ENCODE measurements at regions not wholly inside any gene's neighbourhood (a gene's known extent, or its start where the extent isn't known, plus 50 kb on each side); places are given as distances from the start of the nearest gene placed in this dataset.
A peak's percentile ranks its signal among the peaks of the same experiment; 100 is the strongest.
"Not testable (repeated sequence)": the region's sequence is repeated elsewhere in the genome, so short reads cannot be mapped to it uniquely, and the experiment has no call there.

DNA sequence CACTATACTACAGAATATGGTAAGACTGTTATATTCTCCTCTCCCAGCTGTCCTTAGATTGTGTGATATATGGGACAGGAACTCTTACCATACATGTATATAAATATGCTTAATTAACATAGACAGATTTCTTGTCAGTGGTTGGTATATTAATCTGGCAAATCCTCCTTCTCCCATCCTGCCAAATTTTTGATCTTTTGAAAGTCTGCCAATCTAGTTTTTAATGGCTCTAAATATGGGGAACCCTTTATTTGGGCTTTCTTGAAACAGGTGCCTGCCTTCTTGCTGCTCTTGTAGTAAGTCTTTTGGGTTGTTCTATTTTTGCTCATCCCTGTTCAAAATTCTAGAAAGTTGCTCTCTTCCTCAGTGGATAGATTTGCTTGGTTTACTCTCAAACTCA is 63.5 kb downstream of the SPATA31D1 start:
- peak; percentile 96 for DNase-seq (ENCODE audit: low spot score)
- in situ Hi-C loops (cut with HindIII; ENCODE audit: low sequenced_read_pairs), result no loop called here

DNA sequence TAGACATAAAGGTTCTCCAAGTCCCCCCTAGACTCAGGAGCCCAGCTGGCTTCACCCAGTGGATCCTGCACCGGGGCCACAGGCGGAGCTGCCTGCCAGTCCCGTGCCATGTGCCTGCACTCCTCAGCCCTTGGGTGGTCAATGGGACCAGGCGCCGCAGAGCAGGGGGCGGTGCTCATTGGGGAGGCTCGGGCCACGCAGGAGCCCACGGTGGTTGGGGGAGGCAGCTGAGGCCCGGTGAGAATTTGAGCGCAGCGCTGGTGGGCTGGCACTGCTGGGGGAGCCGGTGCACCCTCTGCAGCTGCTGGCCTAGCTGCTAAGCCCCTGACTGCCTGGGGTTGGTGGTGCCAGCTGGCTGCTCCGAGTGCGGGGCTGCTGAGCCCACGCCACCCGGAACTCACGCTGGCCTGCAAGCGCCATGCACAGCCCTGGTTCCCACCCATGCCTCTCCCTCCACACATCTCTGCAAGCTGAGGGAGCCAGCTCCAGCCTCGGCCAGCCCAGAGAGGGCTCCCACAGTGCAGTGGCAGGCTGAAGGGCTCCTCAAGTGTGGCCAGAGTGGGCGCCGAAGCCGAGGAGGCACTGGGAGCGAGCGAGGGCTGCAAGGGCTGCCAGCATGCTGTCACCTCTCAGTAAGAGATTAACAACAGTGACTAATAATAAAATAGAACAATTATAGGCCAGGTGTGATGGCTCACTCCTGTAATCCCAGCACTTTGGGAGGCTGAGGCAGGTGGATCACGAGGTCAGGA is 65.9 kb downstream of the SPATA31D1 start:
- peak; percentile 39 for DNase-seq (ENCODE audit: low spot score)
- in situ Hi-C loops (cut with HindIII; ENCODE audit: low sequenced_read_pairs), result no loop called here

DNA sequence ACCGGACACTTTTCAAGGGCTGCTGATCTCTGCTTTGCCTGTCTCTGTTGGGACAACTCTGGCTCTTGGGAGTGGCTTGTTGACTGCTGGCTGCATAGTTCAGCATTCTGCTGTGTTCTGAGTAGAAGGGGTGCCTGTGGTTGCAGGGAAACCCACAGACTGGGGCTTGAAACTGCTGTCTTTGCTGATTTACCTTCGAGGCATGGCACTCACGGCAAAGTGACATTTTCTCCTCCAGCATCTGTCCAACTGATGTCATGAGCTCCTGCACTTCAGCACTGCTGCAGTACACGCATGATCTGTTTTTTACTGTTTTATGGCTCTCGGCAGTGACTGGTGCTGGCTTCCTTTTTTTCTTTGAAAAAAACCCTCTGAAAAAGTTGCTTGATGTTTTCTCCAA is 69.2 kb downstream of the SPATA31D1 start:
- no peak for DNase-seq (ENCODE audit: low spot score)
- in situ Hi-C loops (cut with HindIII; ENCODE audit: low sequenced_read_pairs), result no loop called here

DNA sequence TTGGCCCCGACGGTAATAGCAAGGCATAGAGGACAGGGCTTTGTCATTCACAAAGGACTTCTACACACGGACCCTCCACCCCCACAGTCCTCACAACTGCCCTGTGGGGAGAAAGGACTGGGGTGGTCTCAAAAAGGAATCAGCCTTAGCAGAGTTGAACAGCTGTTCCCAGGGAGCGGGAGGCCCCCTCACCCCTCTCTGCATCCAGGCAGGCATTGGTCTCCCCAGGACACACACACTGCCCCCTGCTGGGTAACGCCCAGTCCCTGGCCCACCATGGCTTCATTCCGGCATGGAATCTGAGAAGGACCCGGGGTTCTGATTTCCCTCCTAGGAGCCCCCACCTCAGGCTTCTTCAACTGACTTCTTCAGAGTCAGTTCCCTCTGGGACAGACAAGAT is 73.2 kb downstream of the SPATA31D1 start:
- in situ Hi-C loops (cut with HindIII; ENCODE audit: low sequenced_read_pairs); DNase-seq (ENCODE audit: low spot score): not testable (repeated sequence)

DNA sequence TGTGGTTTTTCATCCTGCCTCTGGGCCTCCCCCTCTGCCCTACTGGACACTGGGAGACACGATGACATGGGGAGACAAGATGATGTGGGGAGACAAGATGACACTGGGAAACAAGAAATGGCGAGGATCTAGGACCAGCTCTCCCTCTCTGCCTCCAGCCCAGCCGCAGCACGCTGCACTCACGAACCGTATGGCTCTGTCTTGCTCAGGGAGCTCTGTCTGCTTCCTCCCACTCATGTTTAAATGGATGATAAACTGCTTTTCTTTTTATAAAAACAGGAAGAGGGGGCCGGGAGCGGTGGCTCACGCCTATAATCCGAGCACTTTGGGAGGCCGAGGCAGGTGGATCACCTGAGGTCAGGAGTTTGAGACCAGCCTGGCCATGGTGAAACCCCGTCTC is 73.7 kb downstream of the SPATA31D1 start:
- in situ Hi-C loops (cut with HindIII; ENCODE audit: low sequenced_read_pairs), result no loop called here

DNA sequence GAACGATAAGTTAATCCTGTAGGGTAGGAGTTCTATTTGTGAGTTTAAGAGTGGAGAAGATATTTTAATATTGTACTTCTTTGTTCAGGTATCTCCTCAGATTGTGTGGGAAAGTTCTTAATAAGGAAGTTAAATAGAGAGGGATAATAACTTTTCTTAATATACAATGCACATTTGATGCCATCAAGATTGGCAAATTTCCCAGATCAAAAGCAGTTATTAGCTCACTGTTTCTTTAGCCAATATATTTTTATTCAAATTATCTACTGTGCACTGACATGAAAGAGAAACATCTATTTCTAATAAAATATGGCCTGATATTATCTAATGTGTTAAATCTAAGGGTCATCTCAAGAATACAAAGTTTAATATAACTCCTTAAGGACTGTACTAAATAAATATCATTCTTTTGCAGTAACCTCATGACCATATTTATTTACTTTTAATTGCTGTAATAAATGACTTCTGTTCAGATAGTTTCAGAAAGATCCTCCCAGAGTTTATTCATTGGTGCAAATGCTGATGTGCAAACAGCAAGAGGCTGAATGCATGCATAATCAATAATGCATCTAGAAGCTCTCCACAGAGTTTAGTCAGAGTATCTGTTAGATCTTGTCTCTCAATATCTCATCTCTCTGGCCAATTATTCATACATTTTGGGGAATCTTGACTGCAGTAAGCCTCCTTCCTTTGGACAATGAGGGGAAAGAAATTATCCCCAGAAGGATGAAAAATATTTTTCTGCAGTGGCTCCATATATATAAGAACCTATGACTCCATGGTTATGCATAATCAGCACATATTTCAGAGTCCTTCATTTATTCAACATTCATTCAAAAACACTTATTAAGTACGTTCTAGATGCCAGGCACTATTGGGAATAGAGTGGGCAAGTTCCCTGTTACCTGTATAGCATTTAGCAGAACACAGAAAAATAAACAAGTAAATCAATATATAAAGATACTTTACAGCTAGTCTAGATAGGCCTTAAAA is 85.3 kb downstream of the SPATA31D1 start:
- in situ Hi-C loops (cut with HindIII; ENCODE audit: low sequenced_read_pairs), result no loop called here
- DNase-seq (ENCODE audit: low spot score), result no peak

More for the DNA sequence above, 73.7 kb downstream of the SPATA31D1 start:
- DNase-seq (ENCODE audit: low spot score), result no peak

DNA sequence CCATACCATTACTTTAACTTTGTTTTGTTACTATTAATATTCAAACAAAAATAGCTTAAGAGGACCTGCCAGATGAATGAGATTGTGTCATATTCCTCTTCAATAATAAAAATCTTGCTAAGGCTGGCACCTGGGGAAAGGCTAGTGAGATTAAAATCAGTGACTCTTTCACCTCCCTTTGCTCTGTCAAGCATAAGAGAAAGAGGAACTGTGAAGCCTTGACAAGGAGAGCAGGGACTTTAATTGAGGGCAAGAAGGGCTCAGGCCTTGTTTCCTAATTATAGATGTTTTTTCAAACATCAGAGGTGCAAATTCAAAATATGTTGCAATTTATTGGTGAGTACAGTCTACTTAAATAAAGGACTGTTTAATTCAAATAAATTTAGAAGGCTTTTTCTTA is 91.7 kb downstream of the SPATA31D1 start:
- in situ Hi-C loops (cut with HindIII; ENCODE audit: low sequenced_read_pairs), result no loop called here
- no peak for DNase-seq (ENCODE audit: low spot score)

DNA sequence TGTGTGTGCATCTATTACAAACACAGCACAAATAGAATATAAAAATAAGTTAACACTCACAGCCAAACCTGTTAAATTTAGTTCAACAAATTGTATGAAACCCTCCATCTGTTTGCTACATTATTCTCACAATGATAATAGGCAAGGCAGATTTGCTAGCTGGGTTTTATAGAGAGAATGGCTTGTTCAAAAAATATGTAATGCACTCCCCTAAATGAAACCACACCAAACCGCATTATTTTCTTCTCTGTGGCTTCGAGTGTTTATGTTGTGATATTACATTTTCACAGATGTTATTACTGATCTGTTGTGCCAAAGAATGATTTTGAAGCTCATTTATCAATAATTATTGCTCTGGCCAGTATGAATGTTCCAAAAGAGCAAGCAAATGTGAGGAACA is 92.9 kb downstream of the SPATA31D1 start:
- in situ Hi-C loops (cut with HindIII; ENCODE audit: low sequenced_read_pairs), result no loop called here
- DNase-seq (ENCODE audit: low spot score), result peak; percentile 8

DNA sequence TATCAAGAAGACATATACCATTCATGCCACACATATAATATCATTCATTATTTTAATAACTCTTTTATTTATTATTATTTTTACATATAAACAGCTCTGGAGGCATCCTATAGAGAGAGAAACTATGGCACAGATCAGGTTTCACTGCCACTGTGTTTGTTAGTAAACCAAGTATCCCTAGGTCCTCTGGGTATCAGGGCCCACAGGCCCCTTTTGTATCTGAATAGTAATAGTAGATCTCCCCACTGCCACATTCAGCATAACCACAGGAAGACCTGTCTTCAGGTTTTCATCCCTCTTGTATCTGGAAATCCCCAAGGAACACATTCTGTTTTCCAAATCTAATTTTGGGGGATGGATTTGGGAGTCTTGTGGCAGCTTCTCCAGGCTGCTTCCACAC is 94.0 kb downstream of the SPATA31D1 start:
- no peak for DNase-seq (ENCODE audit: low spot score)
- in situ Hi-C loops (cut with HindIII; ENCODE audit: low sequenced_read_pairs), result no loop called here

DNA sequence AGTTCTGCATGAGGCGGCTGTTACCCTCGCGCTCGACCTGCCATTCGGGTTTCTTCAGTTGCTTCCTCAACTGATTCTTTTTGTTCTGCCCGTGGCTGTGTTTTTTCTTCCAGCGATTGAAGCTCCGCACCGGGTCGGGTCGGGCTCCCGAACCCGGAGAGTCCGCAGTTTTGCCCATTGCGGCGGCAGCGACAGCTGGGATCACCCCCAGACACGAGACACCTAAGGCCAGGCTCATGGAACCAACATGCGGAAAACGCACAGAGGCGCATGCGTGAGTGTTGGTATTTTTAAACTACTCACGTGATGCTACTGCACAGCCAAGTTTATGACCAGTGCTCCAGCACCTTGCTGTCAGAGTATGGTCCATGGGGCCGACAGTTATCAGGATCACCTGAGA is 100.0 kb downstream of the SPATA31D1 start:
- in situ Hi-C loops (cut with HindIII; ENCODE audit: low sequenced_read_pairs), result no loop called here
- no peak for DNase-seq (ENCODE audit: low spot score)

DNA sequence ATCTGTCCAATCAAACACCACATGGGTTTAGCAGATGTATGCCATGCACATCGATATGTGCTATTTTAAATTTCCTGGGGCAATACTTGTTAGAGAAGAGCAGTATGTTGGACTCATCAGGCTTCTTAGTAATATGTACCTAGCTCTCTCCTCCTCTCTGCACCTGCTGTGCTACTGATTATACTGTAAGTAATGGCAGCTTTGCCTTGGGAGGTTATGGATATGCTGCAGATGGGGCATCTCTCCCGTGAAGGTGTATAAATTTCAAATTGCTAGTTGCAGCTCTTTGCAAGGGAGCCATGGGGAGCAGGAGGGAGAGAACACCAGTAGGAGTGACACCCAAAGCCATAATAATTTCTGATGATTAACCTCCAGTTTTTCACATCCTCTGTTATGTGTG is 101.5 kb downstream of the SPATA31D1 start:
- no peak for DNase-seq (ENCODE audit: low spot score)
- in situ Hi-C loops (cut with HindIII; ENCODE audit: low sequenced_read_pairs), result no loop called here

DNA sequence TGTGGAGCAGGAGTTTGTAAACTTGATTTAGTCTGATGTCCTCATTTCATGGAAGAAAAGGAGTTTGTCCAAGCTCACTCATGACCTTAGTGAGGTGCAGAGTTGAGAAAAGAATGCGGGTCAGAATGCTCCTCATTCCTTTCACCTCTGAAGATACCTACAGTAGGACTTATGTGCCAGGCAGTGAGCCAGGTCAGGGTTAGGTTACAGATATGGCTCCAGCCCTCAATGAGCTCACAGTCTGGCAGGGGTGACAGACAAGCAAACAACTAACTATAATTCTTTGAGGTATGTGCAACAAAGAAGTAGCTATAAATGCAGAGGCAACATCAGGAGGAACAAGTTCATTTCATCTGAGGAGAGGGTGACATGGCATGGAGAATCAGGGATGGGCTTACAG is 102.5 kb downstream of the SPATA31D1 start:
- in situ Hi-C loops (cut with HindIII; ENCODE audit: low sequenced_read_pairs), result no loop called here
- DNase-seq (ENCODE audit: low spot score), result no peak

DNA sequence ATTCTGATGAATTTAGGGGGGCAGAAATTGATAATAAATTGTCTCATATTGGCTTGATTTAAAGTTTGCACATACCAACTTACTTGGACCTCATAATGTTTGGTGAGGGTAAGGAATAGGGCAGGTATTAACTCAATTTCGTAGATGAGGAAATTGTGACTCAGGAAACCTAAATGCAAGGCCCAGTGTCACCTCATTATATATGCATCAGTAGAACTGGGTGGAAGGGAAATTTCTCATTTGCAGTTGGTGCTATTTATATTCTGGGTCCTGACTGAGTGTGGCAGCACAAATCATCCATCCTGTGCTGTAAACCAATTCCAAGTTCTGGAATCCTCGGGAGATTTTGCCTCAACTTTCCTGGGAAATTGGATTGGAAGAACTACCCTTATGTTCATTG is 103.0 kb downstream of the SPATA31D1 start:
- no peak for DNase-seq (ENCODE audit: low spot score)
- in situ Hi-C loops (cut with HindIII; ENCODE audit: low sequenced_read_pairs), result no loop called here

DNA sequence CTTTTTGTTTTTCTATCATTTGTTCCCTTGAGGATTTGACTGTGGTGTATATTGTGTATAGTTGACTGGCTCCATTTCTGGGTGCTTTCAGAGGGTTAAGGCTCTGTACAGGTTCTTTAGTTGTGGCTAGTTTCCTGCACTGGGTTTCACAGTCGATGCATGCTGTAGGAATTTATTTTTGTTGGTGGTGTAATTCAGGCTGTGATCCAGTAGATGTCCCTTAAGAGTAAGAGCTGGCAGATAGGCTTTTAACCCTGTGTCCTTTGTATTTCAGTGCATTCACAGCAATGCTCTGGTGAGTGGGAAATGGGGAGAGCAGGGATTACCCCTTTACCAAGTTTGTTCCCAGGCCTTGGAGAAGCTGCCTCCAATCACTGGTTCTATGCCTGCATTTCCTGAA is 112.9 kb downstream of the SPATA31D1 start:
- in situ Hi-C loops (cut with HindIII; ENCODE audit: low sequenced_read_pairs), result no loop called here
- DNase-seq (ENCODE audit: low spot score), result no peak

DNA sequence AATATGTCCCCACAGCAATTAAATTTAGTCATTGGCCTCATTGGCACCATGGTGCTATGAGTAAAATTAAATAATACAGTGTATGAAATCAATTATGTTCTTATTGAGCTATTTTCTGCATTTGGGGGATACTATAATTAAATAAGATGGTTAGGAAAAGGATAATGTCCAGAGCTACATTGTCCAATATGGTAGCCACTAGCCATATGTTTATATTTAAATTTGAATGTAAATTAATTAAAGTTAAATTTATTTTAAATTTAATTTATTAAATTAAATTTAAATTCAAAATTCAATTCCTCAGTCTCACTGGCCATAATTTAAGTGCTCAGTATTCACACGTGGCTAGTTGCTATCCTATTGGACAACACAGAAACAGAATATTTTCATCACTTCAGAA is 115.7 kb downstream of the SPATA31D1 start:
- no peak for DNase-seq (ENCODE audit: low spot score)
- in situ Hi-C loops (cut with HindIII; ENCODE audit: low sequenced_read_pairs), result no loop called here

DNA sequence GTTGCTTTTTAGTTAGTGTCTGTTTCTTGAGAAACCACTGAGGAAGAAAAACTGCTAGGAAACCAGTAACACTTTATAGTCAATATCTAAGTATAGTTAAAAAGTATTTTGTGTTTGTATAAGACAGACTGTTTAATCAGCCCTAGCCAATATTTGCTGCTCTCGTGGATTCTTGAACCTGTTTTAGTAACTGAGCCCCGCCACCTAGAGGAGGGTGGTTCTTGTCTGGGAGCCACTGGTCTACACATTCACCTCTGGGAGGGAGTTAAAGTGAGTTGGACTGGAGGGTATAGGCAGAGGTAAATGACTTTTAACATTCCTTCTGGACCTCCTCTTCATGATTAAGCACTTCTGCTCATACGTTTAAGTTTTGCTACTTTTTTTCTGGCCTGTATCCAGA is 117.2 kb downstream of the SPATA31D1 start:
- in situ Hi-C loops (cut with HindIII; ENCODE audit: low sequenced_read_pairs), result no loop called here

DNA sequence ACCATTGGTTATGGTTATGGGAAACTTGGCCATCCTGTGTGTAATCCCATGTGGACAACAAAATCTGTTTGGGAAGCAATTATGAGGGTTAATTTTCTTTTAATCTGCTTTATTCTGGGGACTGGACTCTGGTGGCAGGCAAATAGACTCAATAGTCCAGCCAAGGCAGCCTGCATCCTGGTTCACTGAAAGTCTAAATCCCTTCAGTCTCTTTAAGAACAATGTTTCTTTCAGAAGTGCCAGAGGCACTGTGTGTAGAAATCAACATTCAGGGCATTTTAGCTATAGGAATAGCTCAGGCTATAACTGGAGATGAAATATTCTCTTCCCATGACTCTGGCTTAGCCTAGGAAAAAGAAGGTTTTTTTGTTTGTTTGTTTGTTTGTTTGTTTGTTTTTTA is 118.0 kb downstream of the SPATA31D1 start:
- in situ Hi-C loops (cut with HindIII; ENCODE audit: low sequenced_read_pairs), result no loop called here
- no peak for DNase-seq (ENCODE audit: low spot score)

More for the DNA sequence above, 117.2 kb downstream of the SPATA31D1 start:
- no peak for DNase-seq (ENCODE audit: low spot score)

DNA sequence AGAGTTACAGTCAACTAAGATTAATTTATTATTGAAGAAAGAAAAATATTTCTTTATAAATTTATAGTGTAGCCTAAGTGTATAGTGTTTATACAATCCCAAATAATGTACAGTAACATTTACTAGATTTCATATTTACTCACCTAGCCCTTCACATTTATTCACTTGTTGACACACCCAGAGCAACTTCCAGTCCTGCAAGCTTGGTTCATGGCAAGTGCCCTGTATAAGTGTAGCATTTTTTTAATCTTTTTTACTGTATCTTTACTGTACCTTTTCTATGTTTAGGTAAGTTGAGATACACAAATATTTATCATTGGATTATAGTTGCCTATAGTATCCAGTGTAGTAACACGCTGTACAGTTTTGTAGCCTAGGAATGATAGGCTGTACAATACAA is 119.9 kb downstream of the SPATA31D1 start:
- in situ Hi-C loops (cut with HindIII; ENCODE audit: low sequenced_read_pairs), result no loop called here
- DNase-seq (ENCODE audit: low spot score), result no peak

DNA sequence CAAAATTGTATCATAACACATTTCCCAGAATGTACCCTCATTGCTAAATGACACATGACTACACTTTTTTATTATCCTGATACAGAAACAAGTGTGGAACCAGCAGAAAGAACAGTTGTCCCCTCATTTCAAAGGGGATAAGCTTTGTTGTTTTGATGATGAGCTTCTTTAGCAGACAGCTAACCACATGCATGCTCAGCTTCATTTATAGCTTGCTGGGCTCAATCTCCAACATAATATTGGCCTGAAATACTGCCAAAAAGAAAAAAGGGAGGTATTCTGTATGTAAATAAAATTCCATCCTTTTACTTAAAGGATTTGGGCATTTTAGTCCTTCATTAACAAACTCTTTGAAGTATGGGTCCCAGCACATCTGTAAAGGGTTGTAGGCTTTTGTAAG is 120.4 kb downstream of the SPATA31D1 start:
- in situ Hi-C loops (cut with HindIII; ENCODE audit: low sequenced_read_pairs), result no loop called here
- no peak for DNase-seq (ENCODE audit: low spot score)

DNA sequence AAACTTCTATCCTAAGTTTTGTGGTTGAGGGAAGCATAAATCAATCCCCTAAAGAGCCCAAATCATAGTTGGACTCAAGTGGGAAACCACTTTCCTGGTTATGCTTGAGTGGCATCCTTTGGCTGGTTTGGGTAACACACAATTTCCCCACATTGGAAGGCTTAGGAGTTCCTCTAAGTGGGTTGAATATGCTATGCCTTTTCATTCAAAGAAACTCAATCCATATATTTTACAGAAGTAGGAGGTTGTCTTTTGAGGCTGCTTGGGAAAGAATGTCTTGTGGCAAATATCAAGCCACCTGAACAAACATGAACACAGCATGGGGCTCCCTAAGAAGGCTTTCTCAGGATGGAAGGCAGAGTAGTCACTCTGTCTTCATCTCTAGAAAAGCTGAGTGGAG is 121.1 kb downstream of the SPATA31D1 start:
- in situ Hi-C loops (cut with HindIII; ENCODE audit: low sequenced_read_pairs), result no loop called here
- no peak for DNase-seq (ENCODE audit: low spot score)
